ENCODE measurements at regions not wholly inside any gene's neighbourhood (a gene's known extent, or its start where the extent isn't known, plus 50 kb on each side); places are given as distances from the start of the nearest gene placed in this dataset.
A peak's percentile ranks its signal among the peaks of the same experiment; 100 is the strongest.

DNA sequence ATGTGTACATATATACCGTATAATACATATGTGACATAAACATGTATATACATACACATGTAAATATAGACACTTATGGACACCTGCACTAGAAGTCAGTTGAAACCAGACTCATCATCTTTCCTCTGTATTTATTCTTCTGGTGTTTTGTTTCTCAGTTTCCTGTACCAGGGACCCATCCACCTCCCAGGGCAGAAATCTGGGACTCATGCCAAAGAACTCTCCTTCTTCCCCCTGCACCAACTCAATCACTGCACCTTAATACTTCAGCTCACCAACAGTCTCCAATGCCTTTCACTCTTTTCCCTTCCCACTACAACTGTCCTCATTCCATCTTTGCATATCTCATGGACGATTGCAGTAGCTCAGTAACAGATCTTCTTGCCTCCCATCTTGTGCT is 428.0 kb downstream of the FBXO15 start:
- no peak for DNase-seq

DNA sequence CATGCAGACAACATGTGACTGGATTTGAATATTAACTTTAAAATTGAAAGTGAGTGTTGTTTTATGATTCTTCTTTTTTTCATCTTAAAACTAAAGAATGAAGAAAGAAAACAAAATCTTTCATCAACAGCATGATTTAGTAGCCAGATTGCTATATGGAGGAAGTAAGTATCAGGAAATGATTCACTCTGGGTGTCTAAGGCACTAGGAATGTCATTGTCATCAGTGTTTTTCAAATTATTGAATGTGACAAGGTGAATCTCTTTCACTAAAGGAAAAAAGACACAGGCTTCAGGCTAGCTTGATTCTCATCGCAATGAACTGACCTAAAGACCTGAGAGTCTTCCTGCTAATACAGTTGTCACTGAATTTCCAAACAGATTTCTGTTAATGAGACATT is 430.1 kb downstream of the FBXO15 start:
- no peak for DNase-seq

GRCh38 chr18:73715210-73715670 is 432.4 kb downstream of the FBXO15 start:
- no peak for DNase-seq

- no peak for DNase-seq
Measured at GRCh38 chr18:73714466-73714865, 433.2 kb downstream of the FBXO15 start.

GRCh38 chr18:73711256-73711655 is 436.4 kb downstream of the FBXO15 start:
- DNase-seq, result no peak

GRCh38 chr18:73708591-73708990 is 439.0 kb downstream of the FBXO15 start:
- DNase-seq, result no peak

DNA sequence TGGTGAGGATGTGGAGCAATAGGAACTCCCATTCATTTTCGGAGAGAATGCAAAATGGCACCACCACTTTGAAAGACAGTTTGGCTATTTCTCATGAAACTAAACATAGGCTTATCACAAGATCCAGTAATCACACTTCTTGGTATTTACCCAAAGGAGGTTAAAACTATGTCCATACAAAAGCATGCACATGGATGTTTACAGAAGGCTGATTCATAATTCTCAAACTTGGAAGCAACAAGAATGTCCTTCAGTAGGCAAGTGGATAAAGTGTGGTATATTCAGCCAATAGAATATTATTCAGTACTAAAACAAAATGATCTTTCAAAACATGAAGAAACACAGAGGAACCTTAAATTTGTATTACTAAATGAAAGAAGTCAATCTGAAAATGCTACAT is 440.6 kb downstream of the FBXO15 start:
- no peak for DNase-seq

GRCh38 chr18:73697353-73697752 is 450.3 kb downstream of the FBXO15 start:
- DNase-seq, result no peak

- no peak for DNase-seq
Measured at GRCh38 chr18:73696698-73697097, 450.9 kb downstream of the FBXO15 start.

DNA sequence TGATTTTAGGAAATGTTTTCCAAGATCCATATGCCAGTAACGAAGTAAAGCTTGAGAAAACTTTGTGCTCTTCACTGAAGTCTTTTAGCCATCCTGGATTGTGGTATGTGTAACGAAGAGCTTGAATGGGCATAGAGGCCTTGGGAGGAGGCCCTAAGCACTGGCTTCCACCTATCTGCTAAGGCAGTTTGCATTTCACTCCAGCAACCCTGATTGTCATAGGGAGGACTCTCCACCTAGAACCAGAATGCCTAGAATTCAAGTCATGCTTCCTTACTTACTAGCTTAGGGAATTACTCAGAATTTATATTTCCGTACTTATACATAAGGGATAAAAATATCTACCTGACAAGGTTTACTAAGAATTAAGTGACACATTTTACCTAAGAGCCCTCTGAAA is 451.5 kb downstream of the FBXO15 start:
- no peak for DNase-seq

DNA sequence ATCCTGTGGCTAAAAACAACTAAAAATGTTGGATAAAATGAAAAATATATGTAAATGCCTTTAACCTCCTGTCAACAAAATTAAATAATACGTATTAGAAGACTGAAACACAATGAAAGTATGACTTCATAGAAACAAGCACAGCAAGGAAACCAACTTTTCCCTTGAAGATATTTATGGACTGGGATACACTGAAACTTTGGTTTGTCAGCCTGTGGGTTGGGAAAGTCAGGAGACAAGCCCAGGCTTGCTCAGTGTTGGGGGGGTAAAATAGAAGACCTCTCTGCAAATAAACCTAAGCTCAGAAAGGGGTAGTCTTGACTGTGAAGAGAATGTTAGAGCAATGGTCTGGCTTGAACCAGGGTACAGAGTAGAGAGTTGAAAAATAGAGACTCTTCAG is 454.5 kb downstream of the FBXO15 start:
- no peak for DNase-seq

DNA sequence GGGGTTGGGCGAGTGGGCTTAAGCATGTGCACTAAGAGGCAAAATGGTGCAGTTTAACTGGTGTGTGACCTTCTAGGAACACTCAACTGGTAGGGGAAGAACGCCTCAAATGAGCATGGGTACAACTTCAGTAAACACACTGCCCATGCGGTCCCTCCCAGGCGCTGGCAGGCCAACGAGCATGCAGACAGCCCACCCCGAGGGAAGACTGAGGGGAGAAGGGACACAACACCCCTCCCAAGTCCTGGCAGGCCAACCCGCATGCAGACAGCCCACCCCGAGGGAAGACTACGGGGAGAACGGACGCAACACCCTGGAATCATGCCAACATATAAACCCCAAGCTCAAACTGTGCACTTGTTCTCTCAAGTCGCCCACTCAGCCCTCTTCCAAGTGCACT is 456.0 kb downstream of the FBXO15 start:
- no peak for DNase-seq

GRCh38 chr18:73691118-73691517 is 456.5 kb downstream of the FBXO15 start:
- no peak for DNase-seq

- DNase-seq, result no peak
Measured at GRCh38 chr18:73690222-73690621, 457.4 kb downstream of the FBXO15 start.

- peak; percentile 3 for DNase-seq
Measured at GRCh38 chr18:73688851-73689711, 458.6 kb downstream of the FBXO15 start.

- no peak for DNase-seq
Measured at GRCh38 chr18:73688161-73688560, 459.5 kb downstream of the FBXO15 start.

- DNase-seq, result no peak
Measured at GRCh38 chr18:73684647-73685046, 463.0 kb downstream of the FBXO15 start.

DNA sequence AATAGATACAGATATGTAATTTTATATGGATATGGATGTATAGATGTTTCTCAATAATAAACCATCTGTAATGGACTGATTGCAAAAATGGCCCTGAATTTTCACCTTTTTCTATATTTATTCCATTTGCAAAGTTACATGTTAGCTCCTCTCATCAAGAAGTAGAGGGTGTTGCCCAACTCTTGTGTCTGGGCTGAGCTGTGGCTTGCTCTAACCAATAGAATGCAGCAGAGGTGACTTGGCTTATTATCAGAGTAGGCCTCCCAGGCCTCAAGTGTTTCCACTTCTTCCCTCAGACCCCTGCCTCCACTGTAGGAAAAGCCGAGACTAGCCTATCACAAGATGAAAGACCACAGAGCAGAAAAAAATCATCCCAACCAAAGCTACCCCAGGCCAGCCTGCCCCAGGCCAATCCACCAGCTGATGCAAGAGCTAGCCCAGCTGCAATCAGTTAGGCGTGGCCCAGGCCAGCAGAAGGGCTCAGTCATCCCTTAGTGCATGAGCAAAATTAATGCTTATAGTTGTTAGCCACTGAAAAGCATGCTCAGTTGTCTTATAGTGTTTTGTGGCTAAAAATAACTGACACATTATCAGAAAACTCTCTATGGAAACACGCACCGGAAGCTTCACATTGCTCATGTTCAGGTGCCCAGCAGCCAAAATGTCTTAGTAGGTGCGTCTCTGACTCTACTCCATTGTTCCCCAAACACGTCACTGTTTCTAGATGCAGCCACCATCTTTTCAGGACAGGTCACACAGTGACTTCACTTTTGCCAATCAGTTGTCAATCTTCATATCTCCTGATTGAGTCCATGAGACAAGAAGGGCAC is 464.0 kb downstream of the FBXO15 start:
- no peak for DNase-seq

DNA sequence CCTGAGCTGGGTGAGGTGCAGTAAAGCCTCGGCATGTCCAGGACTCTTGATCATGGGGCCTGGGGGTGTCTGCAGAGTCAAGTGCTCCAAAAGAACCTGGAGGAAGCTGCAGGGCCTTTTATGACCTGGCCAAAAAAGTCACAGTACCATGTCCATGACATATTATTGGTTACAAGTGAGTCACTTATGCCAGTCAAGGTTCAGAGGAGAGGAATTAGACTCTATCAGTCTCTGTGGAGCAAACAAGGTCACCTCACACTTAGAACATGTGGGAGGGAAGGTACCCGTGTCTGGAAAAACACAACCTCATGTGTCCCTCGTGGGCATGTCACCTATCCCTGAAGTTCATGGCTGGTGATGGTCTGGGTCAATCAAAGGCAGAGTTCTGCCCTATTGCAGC is 465.7 kb downstream of the FBXO15 start:
- no peak for DNase-seq

- no peak for DNase-seq
Measured at GRCh38 chr18:73681398-73681797, 466.2 kb downstream of the FBXO15 start.

DNA sequence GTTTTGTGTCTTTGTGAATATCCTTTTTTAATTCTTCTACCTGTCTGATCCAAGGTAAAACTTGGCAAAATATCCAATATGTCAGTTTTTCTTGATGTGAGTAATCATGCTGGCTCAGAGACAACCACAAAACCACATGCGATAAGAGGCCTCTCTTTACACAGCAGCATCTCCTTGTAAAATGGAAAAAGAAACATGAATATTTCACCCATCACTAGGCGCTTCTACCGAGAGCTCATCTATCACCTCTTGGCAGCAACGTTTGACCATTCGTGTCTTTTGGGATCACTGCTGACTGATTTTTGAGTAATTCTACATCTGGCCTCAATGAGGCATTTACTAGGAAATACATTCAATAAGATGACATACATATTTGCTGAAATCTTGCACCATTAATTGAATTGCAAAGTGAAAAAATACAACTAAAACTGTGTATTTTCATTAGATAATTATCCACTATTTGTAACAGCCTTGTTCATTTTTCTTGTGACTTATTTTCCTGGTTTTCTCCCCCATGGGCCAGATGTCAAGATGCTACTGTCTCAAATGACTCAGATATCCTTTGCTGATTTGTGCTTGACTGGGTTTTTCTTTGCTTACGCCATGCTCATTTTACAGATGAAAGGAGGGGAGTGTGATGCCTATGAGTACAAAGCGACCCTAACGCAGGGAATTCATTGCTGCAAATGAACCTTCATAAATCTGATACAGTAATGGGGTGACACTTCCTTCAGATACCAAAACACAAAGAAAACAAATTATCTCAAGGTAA is 467.5 kb downstream of the FBXO15 start:
- DNase-seq, result no peak

GRCh38 chr18:73677450-73677849 is 470.2 kb downstream of the FBXO15 start:
- no peak for DNase-seq

Measured in RPMI8226 (cell line).